ENCODE measurements at regions not wholly inside any gene's neighbourhood (a gene's known extent, or its start where the extent isn't known, plus 50 kb on each side); places are given as distances from the start of the nearest gene placed in this dataset.
"Not testable (repeated sequence)": the region's sequence is repeated elsewhere in the genome, so short reads cannot be mapped to it uniquely, and the experiment has no call there.

- Histone ChIP-seq H3K27ac (no peak overlapping the region), H3F3A (ENCODE audit: insufficient read depth) (no peaks in the 10 kb centered on the region), H3K79me2 (ENCODE audit: insufficient read depth) (no peaks in the 10 kb centered on the region), H3K9me3 (ENCODE audit: low read depth) (no peaks in the 10 kb centered on the region), H3K36me3 (ENCODE audit: low read depth) (no peaks in the 10 kb centered on the region), H3K4me3 (no peak overlapping the region), H3K27me3 (replicated peaks; ENCODE audit: insufficient read depth) (no peaks in the 10 kb centered on the region), H3K9ac (no peak overlapping the region), H2AFZ (no peak overlapping the region), H4K20me1 (ENCODE audit: insufficient read depth) (no peaks in the 10 kb centered on the region), H3K4me1 (ENCODE audit: insufficient read depth) (no peaks in the 10 kb centered on the region), H3K4me2 (ENCODE audit: unreplicated experiment) (no peak overlapping the region), H3K9me2 (ENCODE audit: insufficient read depth) (no peaks in the 10 kb centered on the region)
- no peak for TF ChIP-seq EZH2phosphoT487 (IDR thresholded peaks at IDR 0.05; ENCODE audit: insufficient read depth, low read depth)
- no peak for TF ChIP-seq EZH2 (IDR thresholded peaks at IDR 0.05; ENCODE audit: insufficient read depth, poor library complexity, severe bottlenecking)
- in situ Hi-C loops (cut with MboI), result no loop called here
- no peak for DNase-seq
- 50 to 60% methylated on average over 5 of the region's 5 CpGs for WGBS, 2 experiments (ENCODE audit: low coverage in 1 of 2, low lambda C conversion rate in 2 of 2, missing lambda C conversion rate in 2 of 2)
Measured at GRCh38 chrX:115419069-115419468, 129.6 kb downstream of the LUZP4 start.

- Histone ChIP-seq H3K36me3 (ENCODE audit: low read depth) (no peaks in the 10 kb centered on the region), H2AFZ (no peak overlapping the region), H3K9me3 (ENCODE audit: low read depth) (no peaks in the 10 kb centered on the region), H3K4me2 (ENCODE audit: unreplicated experiment) (no peak overlapping the region), H3K79me2 (ENCODE audit: insufficient read depth) (no peaks in the 10 kb centered on the region), H3F3A (ENCODE audit: insufficient read depth) (no peaks in the 10 kb centered on the region), H3K27me3 (replicated peaks; ENCODE audit: insufficient read depth) (no peaks in the 10 kb centered on the region), H4K20me1 (ENCODE audit: insufficient read depth) (no peaks in the 10 kb centered on the region), H3K4me1 (ENCODE audit: insufficient read depth) (no peaks in the 10 kb centered on the region), H3K9me2 (ENCODE audit: insufficient read depth) (no peaks in the 10 kb centered on the region), H3K9ac (no peak overlapping the region), H3K27ac (no peak overlapping the region), H3K4me3 (no peak overlapping the region)
- in situ Hi-C loops (cut with MboI), result no loop called here
- no peak for TF ChIP-seq EZH2phosphoT487 (IDR thresholded peaks at IDR 0.05; ENCODE audit: insufficient read depth, low read depth)
- no peak for TF ChIP-seq EZH2 (IDR thresholded peaks at IDR 0.05; ENCODE audit: insufficient read depth, poor library complexity, severe bottlenecking)
- DNase-seq, result no peak
- WGBS, 2 experiments (ENCODE audit: low coverage in 1 of 2, low lambda C conversion rate in 2 of 2, missing lambda C conversion rate in 2 of 2), result 41% methylated on average over 3 of the region's 3 CpGs
Measured at GRCh38 chrX:115423086-115423485, 133.6 kb downstream of the LUZP4 start.

GRCh38 chrX:115425359-115425758, 135.6 kb upstream of the PLS3 start:
- no peak for TF ChIP-seq EZH2phosphoT487 (IDR thresholded peaks at IDR 0.05; ENCODE audit: insufficient read depth, low read depth)
- TF ChIP-seq EZH2 (IDR thresholded peaks at IDR 0.05; ENCODE audit: insufficient read depth, poor library complexity, severe bottlenecking), result no peak
- 62 to 71% methylated on average over 4 to 6 of the region's 6 CpGs for WGBS, 2 experiments (ENCODE audit: low coverage in 1 of 2, low lambda C conversion rate in 2 of 2, missing lambda C conversion rate in 2 of 2)
- Histone ChIP-seq H3K9ac (no peak overlapping the region), H3K4me1 (ENCODE audit: insufficient read depth) (no peaks in the 10 kb centered on the region), H3K36me3 (ENCODE audit: low read depth) (no peaks in the 10 kb centered on the region), H2AFZ (no peak overlapping the region), H3K4me2 (ENCODE audit: unreplicated experiment) (no peak overlapping the region), H3K79me2 (ENCODE audit: insufficient read depth) (no peaks in the 10 kb centered on the region), H4K20me1 (ENCODE audit: insufficient read depth) (no peaks in the 10 kb centered on the region), H3K9me2 (ENCODE audit: insufficient read depth) (no peaks in the 10 kb centered on the region), H3F3A (ENCODE audit: insufficient read depth) (no peaks in the 10 kb centered on the region), H3K9me3 (ENCODE audit: low read depth) (no peaks in the 10 kb centered on the region), H3K4me3 (no peak overlapping the region), H3K27ac (no peak overlapping the region), H3K27me3 (replicated peaks; ENCODE audit: insufficient read depth) (no peaks in the 10 kb centered on the region)
- in situ Hi-C loops (cut with MboI), result no loop called here
- no peak for DNase-seq

GRCh38 chrX:115427861-115428410, 133.0 kb upstream of the PLS3 start:
- Histone ChIP-seq H3K9me2 (ENCODE audit: insufficient read depth) (no peaks in the 10 kb centered on the region), H3K4me1 (ENCODE audit: insufficient read depth) (no peaks in the 10 kb centered on the region), H3K79me2 (ENCODE audit: insufficient read depth) (no peaks in the 10 kb centered on the region), H4K20me1 (ENCODE audit: insufficient read depth) (no peaks in the 10 kb centered on the region), H3K9me3 (ENCODE audit: low read depth) (no peaks in the 10 kb centered on the region), H3K4me2 (ENCODE audit: unreplicated experiment) (no peak overlapping the region), H3K36me3 (ENCODE audit: low read depth) (no peaks in the 10 kb centered on the region), H3K27ac (no peak overlapping the region), H3K27me3 (replicated peaks; ENCODE audit: insufficient read depth) (no peaks in the 10 kb centered on the region), H3K9ac (no peak overlapping the region), H3F3A (ENCODE audit: insufficient read depth) (no peaks in the 10 kb centered on the region), H3K4me3 (no peak overlapping the region), H2AFZ (no peak overlapping the region)
- 20 to 25% methylated on average over 2 of the region's 2 CpGs for WGBS, 2 experiments (ENCODE audit: low coverage in 1 of 2, low lambda C conversion rate in 2 of 2, missing lambda C conversion rate in 2 of 2)
- no peak for DNase-seq
- in situ Hi-C loops (cut with MboI), result no loop called here
- TF ChIP-seq EZH2 (IDR thresholded peaks at IDR 0.05; ENCODE audit: insufficient read depth, poor library complexity, severe bottlenecking) (no peak), EZH2phosphoT487 (IDR thresholded peaks at IDR 0.05; ENCODE audit: insufficient read depth, low read depth) (no peak)

- H3K4me3 ChIP-seq; H3K9me3 ChIP-seq (ENCODE audit: low read depth); H3K36me3 ChIP-seq (ENCODE audit: low read depth); H4K20me1 ChIP-seq (ENCODE audit: insufficient read depth); H3K9ac ChIP-seq; H3K4me1 ChIP-seq (ENCODE audit: insufficient read depth); H3F3A ChIP-seq (ENCODE audit: insufficient read depth); H3K4me2 ChIP-seq (ENCODE audit: unreplicated experiment); DNase-seq; in situ Hi-C loops (cut with MboI); H3K9me2 ChIP-seq (ENCODE audit: insufficient read depth); H2AFZ ChIP-seq; H3K27ac ChIP-seq; H3K27me3 ChIP-seq (replicated peaks; ENCODE audit: insufficient read depth); H3K79me2 ChIP-seq (ENCODE audit: insufficient read depth): not testable (repeated sequence)
- 81 to 83% methylated on average over 1 of the region's 7 CpGs for WGBS, 2 experiments (ENCODE audit: low coverage in 1 of 2, low lambda C conversion rate in 2 of 2, missing lambda C conversion rate in 2 of 2)
Measured at GRCh38 chrX:115434834-115435233, 126.1 kb upstream of the PLS3 start.

All from GM23248 (cell line).